Ascending aorta (tissue), 2 donors: ENCODE measurements at regions not wholly inside any gene's neighbourhood (a gene's known extent, or its start where the extent isn't known, plus 50 kb on each side); places are given as distances from the start of the nearest gene placed in this dataset.

Experiments used
- DNase-seq, 2 donors: peaks; one replicate each; pipeline ENCODE4 v3.0.0-alpha.2; 2019; ENCODE audit warnings: low spot score in 2 of 2
- H3K27ac ChIP-seq, 2 donors: fragments of 200-600 bp; sonication (generic); one replicate each; pipeline ENCODE4 v1.5.1; 2016 to 2017; ENCODE audit warnings: mild to moderate bottlenecking in 1 of 2
- H3K27me3 ChIP-seq: fragments of 200-600 bp; sonication (generic); one replicate; pipeline ENCODE4 v1.5.1; 2017
- H3K36me3 ChIP-seq, 2 donors: fragments of 200-600 bp; sonication (generic); one replicate each; pipeline ENCODE4 v1.5.1; 2016
- H3K4me1 ChIP-seq, 2 donors: fragments of 200-600 bp; sonication (generic); one replicate each; pipeline ENCODE4 v1.5.1; 2016 to 2017; ENCODE audit warnings: mild to moderate bottlenecking in 1 of 2
- H3K4me3 ChIP-seq, 2 donors: fragments of 200-600 bp; sonication (generic); one replicate each; pipeline ENCODE4 v1.5.1; 2016 to 2017; ENCODE audit warnings: mild to moderate bottlenecking in 1 of 2
- H3K9me3 ChIP-seq, 2 donors: fragments of 200-600 bp; sonication (generic); one replicate each; pipeline ENCODE4 v1.5.1; 2016
- CTCF ChIP-seq, 3 experiments: fragments of 200-600 bp in 2 of 3; fragments of 450-650 bp in 1 of 3; sonication (generic) in 2 of 3; IDR thresholded peaks; one replicate each; pipeline ENCODE4 v1.5.1; 2016 to 2019; ENCODE audit warnings: antibody characterized with exemption in 3 of 3, mild to moderate bottlenecking in 1 of 3, moderate library complexity in 1 of 3
- intact Hi-C: fragments of 100-400 bp; cut with DNase I; formaldehyde crosslinking; loops from one replicate; pipeline ENCODE4 v1.15.1; 2023

- TF ChIP-seq CTCF (IDR thresholded peaks at IDR 0.05) = no peak
- no peak overlapping the region for H3K27ac ChIP-seq
- no peak for DNase-seq
- no peak overlapping the region for H3K4me3 ChIP-seq
- no peaks in the 10 kb centered on the region for H3K4me1 ChIP-seq
- peaks cover 5% of the 10 kb centered on the region for H3K27me3 ChIP-seq
- no peaks in the 10 kb centered on the region for H3K36me3 ChIP-seq
- intact Hi-C loops = no loop called here
- peaks cover 4 to 13% of the 10 kb centered on the region in 2 donors for H3K9me3 ChIP-seq
These were observed 650.0 kb upstream of the SGCD start for GRCh38 chr5:155676967-155677366.

GRCh38 chr5:155678371-155678770 lies 648.6 kb upstream of the SGCD start:
- Histone ChIP-seq H3K4me1 (no peaks in the 10 kb centered on the region), H3K9me3 (peaks cover 4 to 13% of the 10 kb centered on the region in 2 donors), H3K36me3 (no peaks in the 10 kb centered on the region), H3K4me3 (no peak overlapping the region), H3K27ac (no peak overlapping the region), H3K27me3 (peaks cover 5% of the 10 kb centered on the region)
- no peak for DNase-seq
- TF ChIP-seq CTCF (IDR thresholded peaks at IDR 0.05) = no peak
- intact Hi-C loops = no loop called here

GRCh38 chr5:155679530-155679929 lies 647.4 kb upstream of the SGCD start:
- no peak for DNase-seq
- intact Hi-C loops = no loop called here
- H3K36me3 ChIP-seq = no peaks in the 10 kb centered on the region
- H3K27ac ChIP-seq = no peak overlapping the region
- peaks cover 4 to 13% of the 10 kb centered on the region in 2 donors for H3K9me3 ChIP-seq
- no peaks in the 10 kb centered on the region for H3K4me1 ChIP-seq
- H3K27me3 ChIP-seq = peaks cover 5% of the 10 kb centered on the region
- H3K4me3 ChIP-seq = no peak overlapping the region
- no peak for TF ChIP-seq CTCF (IDR thresholded peaks at IDR 0.05)

GRCh38 chr5:155684417-155684816 lies 642.5 kb upstream of the SGCD start:
- peaks cover 5% of the 10 kb centered on the region for H3K27me3 ChIP-seq
- intact Hi-C loops = no loop called here
- H3K9me3 ChIP-seq = no peaks in the 10 kb centered on the region
- no peaks in the 10 kb centered on the region for H3K4me1 ChIP-seq
- no peak overlapping the region for H3K27ac ChIP-seq
- no peak overlapping the region for H3K4me3 ChIP-seq
- DNase-seq = no peak
- no peaks in the 10 kb centered on the region for H3K36me3 ChIP-seq
- TF ChIP-seq CTCF (IDR thresholded peaks at IDR 0.05) = no peak

GRCh38 chr5:155686131-155686530 lies 640.8 kb upstream of the SGCD start:
- no peak for TF ChIP-seq CTCF (IDR thresholded peaks at IDR 0.05)
- no peaks in the 10 kb centered on the region for H3K9me3 ChIP-seq
- DNase-seq = no peak
- no peak overlapping the region for H3K27ac ChIP-seq
- H3K27me3 ChIP-seq = no peaks in the 10 kb centered on the region
- H3K4me1 ChIP-seq = no peaks in the 10 kb centered on the region
- H3K4me3 ChIP-seq = no peak overlapping the region
- intact Hi-C loops = no loop called here
- H3K36me3 ChIP-seq = no peaks in the 10 kb centered on the region

- Histone ChIP-seq H3K4me3 (no peak overlapping the region), H3K4me1 (no peaks in the 10 kb centered on the region), H3K27me3 (no peaks in the 10 kb centered on the region), H3K9me3 (no peaks in the 10 kb centered on the region), H3K27ac (no peak overlapping the region), H3K36me3 (no peaks in the 10 kb centered on the region)
- no peak for TF ChIP-seq CTCF (IDR thresholded peaks at IDR 0.05)
- intact Hi-C loops = no loop called here
- no peak for DNase-seq
These were observed 637.6 kb upstream of the SGCD start for GRCh38 chr5:155689406-155689805.
